DOHH2 (cell line): ENCODE measurements at regions not wholly inside any gene's neighbourhood (a gene's known extent, or its start where the extent isn't known, plus 50 kb on each side); places are given as distances from the start of the nearest gene placed in this dataset.
"Not testable (repeated sequence)": the region's sequence is repeated elsewhere in the genome, so short reads cannot be mapped to it uniquely, and the experiment has no call there.

Experiments
- H3F3A ChIP-seq: fragments of 200-600 bp; sonication (generic), shearing (Covaris generic); 2 replicates; pipeline ENCODE4 v1.6.0; 2016; ENCODE audit warnings: antibody characterized with exemption, mild to moderate bottlenecking; ENCODE audit not compliant: control insufficient read depth, insufficient read depth
- H3K27ac ChIP-seq: fragments of 200-600 bp; sonication (generic); 2 replicates; pipeline ENCODE4 v1.5.1; 2014; ENCODE audit warnings: low read depth, mild to moderate bottlenecking, low read length, moderate library complexity
- H3K27me3 ChIP-seq: fragments of 200-600 bp; sonication (generic); 2 replicates; pipeline ENCODE4 v1.6.1; 2014; ENCODE audit warnings: mild to moderate bottlenecking, low read length, mixed read lengths; ENCODE audit not compliant: control insufficient read depth
- H3K36me3 ChIP-seq: fragments of 200-600 bp; sonication (generic); 2 replicates; pipeline ENCODE4 v1.6.1; 2014; ENCODE audit warnings: mild to moderate bottlenecking, low read length, moderate library complexity, mixed read lengths; ENCODE audit not compliant: control insufficient read depth
- H3K4me1 ChIP-seq: fragments of 200-600 bp; sonication (generic); 2 replicates; pipeline ENCODE4 v1.6.1; 2014; ENCODE audit warnings: mild to moderate bottlenecking, low read length, mixed read lengths; ENCODE audit not compliant: control insufficient read depth
- H3K4me2 ChIP-seq: fragments of 200-600 bp; sonication (generic); 2 replicates; pipeline ENCODE4 v1.6.0; 2014; ENCODE audit warnings: mild to moderate bottlenecking, low read length, moderate library complexity
- H3K4me3 ChIP-seq: fragments of 200-600 bp; sonication (generic); 2 replicates; pipeline ENCODE4 v1.5.1; 2014; ENCODE audit warnings: mild to moderate bottlenecking, low read length, mixed read lengths
- H3K79me2 ChIP-seq: fragments of 200-600 bp; sonication (generic); 2 replicates; pipeline ENCODE4 v1.6.1; 2014; ENCODE audit warnings: mild to moderate bottlenecking, low read length, mixed read lengths; ENCODE audit not compliant: control insufficient read depth
- H3K9me2 ChIP-seq: fragments of 200-600 bp; sonication (generic); replicated peaks from 2 replicates; pipeline ENCODE4 v1.6.1; 2014; ENCODE audit warnings: mild to moderate bottlenecking, low read length, mixed read lengths; ENCODE audit not compliant: control insufficient read depth
- H3K9me3 ChIP-seq: fragments of 200-600 bp; sonication (generic); 2 replicates; pipeline ENCODE4 v1.6.1; 2014; ENCODE audit warnings: antibody characterized with exemption, low read length, mixed read lengths; ENCODE audit not compliant: control insufficient read depth, insufficient read depth
- H4K20me1 ChIP-seq: fragments of 200-600 bp; sonication (generic); 2 replicates; pipeline ENCODE4 v1.6.0; 2014; ENCODE audit warnings: low read depth, mild to moderate bottlenecking, antibody characterized with exemption, low read length, moderate library complexity; ENCODE audit not compliant: control insufficient read depth, insufficient read depth
- EZH2phosphoT487 ChIP-seq: fragments of 200-600 bp; sonication (generic); IDR thresholded peaks from 2 replicates; pipeline ENCODE4 v1.6.1; 2017; ENCODE audit warnings: borderline replicate concordance, mild to moderate bottlenecking, antibody characterized with exemption, low read length, moderate library complexity, mixed read lengths
- TF ChIP-seq, protein P1 (sequence below): fragments of 200-600 bp; sonication (generic); IDR thresholded peaks from one replicate; pipeline ENCODE4 v1.5.1; 2014; ENCODE audit warnings: antibody characterized with exemption, mild to moderate bottlenecking, low read depth, low read length; ENCODE audit not compliant: poor library complexity, severe bottlenecking

DNA sequence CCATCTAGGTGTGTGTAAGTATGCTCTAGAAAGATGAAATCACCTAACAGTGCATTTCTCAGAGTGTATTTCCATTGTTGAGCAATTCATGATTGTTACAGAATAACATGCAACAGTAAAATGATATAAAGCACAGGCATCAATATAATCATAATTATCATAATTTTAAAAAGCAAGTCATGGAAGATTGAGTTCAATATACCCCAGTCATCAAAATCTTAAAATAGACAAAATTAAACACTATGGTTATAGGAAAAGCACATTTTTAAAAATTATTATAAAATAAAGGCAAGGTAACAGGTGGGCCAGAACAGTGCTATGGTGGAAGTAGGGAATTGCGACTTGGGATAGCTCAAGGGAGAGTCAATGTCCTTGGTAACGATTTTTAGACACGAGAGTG is 555.4 kb upstream of the VRK2 start:
- no peak for TF ChIP-seq EZH2phosphoT487
- TF ChIP-seq, protein P1, sequence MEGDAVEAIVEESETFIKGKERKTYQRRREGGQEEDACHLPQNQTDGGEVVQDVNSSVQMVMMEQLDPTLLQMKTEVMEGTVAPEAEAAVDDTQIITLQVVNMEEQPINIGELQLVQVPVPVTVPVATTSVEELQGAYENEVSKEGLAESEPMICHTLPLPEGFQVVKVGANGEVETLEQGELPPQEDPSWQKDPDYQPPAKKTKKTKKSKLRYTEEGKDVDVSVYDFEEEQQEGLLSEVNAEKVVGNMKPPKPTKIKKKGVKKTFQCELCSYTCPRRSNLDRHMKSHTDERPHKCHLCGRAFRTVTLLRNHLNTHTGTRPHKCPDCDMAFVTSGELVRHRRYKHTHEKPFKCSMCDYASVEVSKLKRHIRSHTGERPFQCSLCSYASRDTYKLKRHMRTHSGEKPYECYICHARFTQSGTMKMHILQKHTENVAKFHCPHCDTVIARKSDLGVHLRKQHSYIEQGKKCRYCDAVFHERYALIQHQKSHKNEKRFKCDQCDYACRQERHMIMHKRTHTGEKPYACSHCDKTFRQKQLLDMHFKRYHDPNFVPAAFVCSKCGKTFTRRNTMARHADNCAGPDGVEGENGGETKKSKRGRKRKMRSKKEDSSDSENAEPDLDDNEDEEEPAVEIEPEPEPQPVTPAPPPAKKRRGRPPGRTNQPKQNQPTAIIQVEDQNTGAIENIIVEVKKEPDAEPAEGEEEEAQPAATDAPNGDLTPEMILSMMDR, result no peak
- no peaks in the 10 kb centered on the region for H3K36me3 ChIP-seq

DNA sequence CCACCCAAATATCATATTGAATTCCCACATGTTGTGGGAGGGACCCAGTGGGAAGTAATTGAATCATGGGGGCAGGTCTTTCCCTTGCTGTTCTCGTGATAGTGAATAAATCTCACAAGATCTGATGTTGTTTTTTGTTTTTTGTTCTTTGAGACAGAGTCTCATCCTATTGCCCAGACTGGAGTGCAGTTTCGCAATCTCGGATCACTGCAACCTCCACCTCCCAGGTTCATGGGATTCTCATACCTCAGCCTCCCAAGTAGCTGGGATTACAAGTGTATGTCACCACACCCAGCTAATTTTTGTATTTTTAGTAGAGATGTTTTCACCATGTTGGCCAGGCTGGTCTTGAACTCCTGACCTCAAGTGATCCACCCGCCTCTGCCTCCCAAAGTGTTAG is 552.6 kb upstream of the VRK2 start:
- not testable (repeated sequence) for H3K27me3 ChIP-seq, H3K9me2 ChIP-seq, H3K27ac ChIP-seq, H3K79me2 ChIP-seq, H3K4me2 ChIP-seq, H3F3A ChIP-seq, H4K20me1 ChIP-seq, H3K4me1 ChIP-seq, H3K4me3 ChIP-seq, H3K9me3 ChIP-seq, H3K36me3 ChIP-seq

More for the DNA sequence above, 555.4 kb upstream of the VRK2 start:
- Histone ChIP-seq H3K4me2 (no peak overlapping the region), H3K4me3 (no peak overlapping the region), H3K4me1 (no peaks in the 10 kb centered on the region), H3K9me2 (no peaks in the 10 kb centered on the region), H3F3A (no peaks in the 10 kb centered on the region), H3K79me2 (no peaks in the 10 kb centered on the region), H4K20me1 (no peaks in the 10 kb centered on the region), H3K27me3 (no peaks in the 10 kb centered on the region), H3K27ac (no peak overlapping the region), H3K9me3 (no peaks in the 10 kb centered on the region)

DNA sequence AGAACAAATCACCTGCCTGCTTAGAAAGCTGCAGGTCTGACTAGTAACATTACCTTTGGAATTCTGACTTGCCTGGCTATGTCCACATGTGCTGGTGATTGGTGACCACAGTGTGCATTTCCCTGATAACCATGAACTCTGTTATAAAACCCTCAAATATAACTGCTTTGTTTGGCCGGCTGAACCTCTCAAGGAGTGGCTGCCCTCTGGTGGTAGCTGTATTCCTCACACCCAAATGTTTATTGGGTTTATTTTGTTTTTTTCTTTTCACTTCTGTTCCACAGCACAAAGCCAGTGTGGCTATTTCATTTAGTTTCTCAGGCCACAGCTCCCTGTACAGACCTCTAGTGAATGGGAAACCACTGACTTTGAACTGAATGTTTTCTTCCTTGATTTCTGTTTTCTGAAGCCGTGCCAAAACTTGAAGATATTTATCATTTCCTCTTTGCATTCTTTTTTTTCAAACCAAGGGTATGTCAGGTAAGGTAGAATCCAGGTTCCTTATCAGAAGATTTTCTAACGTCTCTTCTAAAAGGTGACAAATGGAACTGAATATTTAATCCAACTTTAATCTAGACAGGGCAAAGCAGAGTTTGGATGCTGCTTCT is 549.0 kb upstream of the VRK2 start:
- H3K36me3 ChIP-seq, result no peaks in the 10 kb centered on the region
- H3K4me1 ChIP-seq, result no peaks in the 10 kb centered on the region
- no peaks in the 10 kb centered on the region for H3K79me2 ChIP-seq
- H3F3A ChIP-seq, result no peaks in the 10 kb centered on the region
- no peaks in the 10 kb centered on the region for H4K20me1 ChIP-seq
- H3K27me3 ChIP-seq, result no peaks in the 10 kb centered on the region
- no peak for TF ChIP-seq EZH2phosphoT487
- TF ChIP-seq, protein P1, result peak; percentile 70
- H3K9me3 ChIP-seq, result no peaks in the 10 kb centered on the region
- H3K27ac ChIP-seq, result no peak overlapping the region
- no peaks in the 10 kb centered on the region for H3K9me2 ChIP-seq
- no peak overlapping the region for H3K4me2 ChIP-seq
- H3K4me3 ChIP-seq, result no peak overlapping the region

DNA sequence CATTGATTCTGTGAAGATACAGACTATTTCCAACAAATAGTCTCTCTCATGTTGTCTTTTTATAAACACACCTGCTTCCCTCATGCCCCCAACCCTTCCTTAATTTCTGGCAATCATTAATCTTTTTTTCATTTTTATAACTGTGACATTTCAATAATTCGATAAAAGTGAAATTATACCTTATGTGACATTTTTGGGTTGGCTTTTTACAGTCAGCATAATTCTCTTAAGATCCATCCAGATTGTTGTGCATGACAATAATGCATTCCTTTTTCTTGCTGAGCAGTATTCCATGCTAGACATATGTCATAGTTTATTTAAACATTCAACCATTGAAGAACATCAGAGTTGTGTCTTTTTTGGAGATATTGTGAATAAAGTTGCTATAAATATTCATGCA is 541.8 kb upstream of the VRK2 start:
- no peaks in the 10 kb centered on the region for H3K9me2 ChIP-seq
- no peaks in the 10 kb centered on the region for H3K79me2 ChIP-seq
- H3F3A ChIP-seq, result no peaks in the 10 kb centered on the region
- no peaks in the 10 kb centered on the region for H3K36me3 ChIP-seq
- H3K4me2 ChIP-seq, result no peak overlapping the region
- no peaks in the 10 kb centered on the region for H4K20me1 ChIP-seq
- no peak overlapping the region for H3K4me3 ChIP-seq
- H3K9me3 ChIP-seq, result no peaks in the 10 kb centered on the region
- no peaks in the 10 kb centered on the region for H3K27me3 ChIP-seq
- no peak for TF ChIP-seq EZH2phosphoT487
- TF ChIP-seq, protein P1, result no peak
- no peaks in the 10 kb centered on the region for H3K4me1 ChIP-seq
- no peak overlapping the region for H3K27ac ChIP-seq
